AG10803 (cell line): ENCODE measurements at regions not wholly inside any gene's neighbourhood (a gene's known extent, or its start where the extent isn't known, plus 50 kb on each side); places are given as distances from the start of the nearest gene placed in this dataset.
A peak's percentile ranks its signal among the peaks of the same experiment; 100 is the strongest.

Experiments
- DNase-seq: peaks from one replicate; pipeline ENCODE4 v3.0.0; 2010; ENCODE audit warnings: low read depth
- H3K4me3 ChIP-seq: 2 replicates; pipeline ENCODE4 v1.5.1; 2011; ENCODE audit warnings: mild to moderate bottlenecking, low read length, control low read depth
- TF ChIP-seq, protein P1 (sequence below): conservative IDR thresholded peaks from 2 replicates; pipeline ENCODE4 v1.5.1; 2011; ENCODE audit warnings: mild to moderate bottlenecking, low read length, control low read depth, inconsistent platforms

DNA sequence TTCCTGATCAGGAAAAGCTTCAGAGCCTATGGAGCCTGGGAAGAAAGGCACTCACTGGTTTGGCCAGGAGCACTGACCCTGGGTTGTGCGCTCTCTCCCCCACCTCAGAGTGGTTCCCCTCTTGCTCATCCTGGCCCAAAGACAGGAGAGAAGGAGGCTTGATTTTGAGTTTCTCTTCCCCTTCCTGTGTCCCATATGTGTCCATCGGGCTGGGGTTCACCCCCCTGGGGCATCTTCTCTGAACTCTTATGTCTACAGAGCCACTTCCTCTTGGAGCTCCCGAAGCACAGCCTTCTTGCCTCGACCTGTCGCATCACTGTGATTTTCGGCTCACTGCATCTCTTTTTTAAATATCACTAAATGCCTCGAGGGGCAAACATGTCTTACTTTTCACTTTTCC lies 692.3 kb downstream of the RNF144A start:
- TF ChIP-seq, protein P1, sequence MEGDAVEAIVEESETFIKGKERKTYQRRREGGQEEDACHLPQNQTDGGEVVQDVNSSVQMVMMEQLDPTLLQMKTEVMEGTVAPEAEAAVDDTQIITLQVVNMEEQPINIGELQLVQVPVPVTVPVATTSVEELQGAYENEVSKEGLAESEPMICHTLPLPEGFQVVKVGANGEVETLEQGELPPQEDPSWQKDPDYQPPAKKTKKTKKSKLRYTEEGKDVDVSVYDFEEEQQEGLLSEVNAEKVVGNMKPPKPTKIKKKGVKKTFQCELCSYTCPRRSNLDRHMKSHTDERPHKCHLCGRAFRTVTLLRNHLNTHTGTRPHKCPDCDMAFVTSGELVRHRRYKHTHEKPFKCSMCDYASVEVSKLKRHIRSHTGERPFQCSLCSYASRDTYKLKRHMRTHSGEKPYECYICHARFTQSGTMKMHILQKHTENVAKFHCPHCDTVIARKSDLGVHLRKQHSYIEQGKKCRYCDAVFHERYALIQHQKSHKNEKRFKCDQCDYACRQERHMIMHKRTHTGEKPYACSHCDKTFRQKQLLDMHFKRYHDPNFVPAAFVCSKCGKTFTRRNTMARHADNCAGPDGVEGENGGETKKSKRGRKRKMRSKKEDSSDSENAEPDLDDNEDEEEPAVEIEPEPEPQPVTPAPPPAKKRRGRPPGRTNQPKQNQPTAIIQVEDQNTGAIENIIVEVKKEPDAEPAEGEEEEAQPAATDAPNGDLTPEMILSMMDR = no peak
- H3K4me3 ChIP-seq = no peak overlapping the region
- DNase-seq = no peak

DNA sequence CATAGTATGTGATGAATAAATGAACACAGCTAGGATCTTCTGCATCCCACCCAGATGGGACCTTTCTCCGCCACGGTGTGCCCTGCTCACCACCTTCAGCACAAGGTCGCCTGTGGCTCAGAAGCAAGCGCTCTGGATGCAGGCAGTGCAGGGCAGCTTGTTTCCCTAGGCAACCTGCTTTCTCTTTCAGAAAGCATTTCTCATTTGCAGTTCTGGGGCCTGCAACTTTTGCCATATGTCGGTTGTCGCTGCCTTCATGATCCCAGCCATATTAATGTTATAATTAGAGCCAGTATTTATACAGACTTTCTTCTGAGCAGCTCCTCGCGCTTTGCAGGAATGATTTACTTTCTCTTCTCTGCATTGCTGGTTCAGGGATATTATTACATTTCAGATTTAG lies 692.8 kb downstream of the RNF144A start:
- no peak for DNase-seq
- TF ChIP-seq, protein P1 = no peak
- no peak overlapping the region for H3K4me3 ChIP-seq

DNA sequence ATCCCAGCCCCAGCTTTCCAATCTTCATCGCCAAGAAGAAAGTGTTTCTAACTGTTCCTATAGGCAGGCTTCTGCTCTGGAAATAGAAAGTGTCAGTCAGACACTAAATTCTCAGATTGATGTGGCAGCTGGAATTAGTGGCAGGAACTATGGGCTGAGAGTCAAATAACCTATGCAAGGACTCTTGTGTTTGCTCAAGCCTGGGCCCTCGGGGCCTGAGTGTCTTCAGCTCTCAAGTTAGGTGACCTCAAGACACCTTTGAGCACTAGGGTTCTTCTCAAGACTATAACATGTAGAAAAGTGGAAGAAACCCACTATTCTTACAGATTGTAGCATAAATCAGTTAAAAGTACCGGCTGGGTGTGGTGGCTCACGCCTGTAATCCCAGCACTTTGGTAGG lies 694.5 kb downstream of the RNF144A start:
- DNase-seq = no peak
- TF ChIP-seq, protein P1 = no peak
- no peak overlapping the region for H3K4me3 ChIP-seq

DNA sequence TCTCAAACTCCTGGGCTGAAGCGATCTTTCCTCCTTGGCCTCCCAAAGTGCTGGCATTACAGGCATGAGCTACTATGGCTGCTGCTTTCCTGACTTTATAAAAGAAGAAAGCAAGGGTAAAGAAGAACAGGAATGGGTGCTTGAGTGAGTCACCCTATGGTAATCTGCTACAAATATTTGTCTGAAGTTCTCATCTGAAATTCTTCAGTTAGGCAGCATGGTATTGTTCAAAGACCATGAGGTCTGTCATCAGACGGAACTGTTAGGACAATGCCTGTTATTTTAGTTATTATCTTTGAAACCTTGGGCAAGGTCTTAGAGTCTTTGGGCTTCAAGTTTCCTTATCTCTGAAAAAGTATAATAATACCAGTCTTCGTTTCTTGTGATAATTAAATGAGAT lies 695.8 kb downstream of the RNF144A start:
- TF ChIP-seq, protein P1 = no peak
- no peak overlapping the region for H3K4me3 ChIP-seq
- peak; percentile 41 for DNase-seq

DNA sequence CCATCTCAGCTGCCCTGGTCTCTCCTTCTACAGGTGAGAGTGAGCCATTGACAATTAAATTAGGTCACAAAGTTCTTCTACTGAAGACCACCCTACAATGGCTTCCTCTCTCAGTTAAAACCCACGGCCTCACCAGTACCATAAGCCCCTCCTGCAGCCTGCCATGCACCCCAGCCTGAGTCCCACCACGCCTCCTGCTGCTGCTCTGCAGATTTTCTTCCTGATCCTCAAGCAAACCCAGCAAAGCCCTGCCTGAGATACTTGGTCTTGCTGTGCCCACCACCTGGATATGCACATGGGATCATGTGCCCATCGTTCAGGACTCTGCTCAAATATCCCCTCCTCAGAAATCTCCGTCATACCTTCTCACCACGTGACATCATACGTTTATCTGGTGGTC lies 696.6 kb downstream of the RNF144A start:
- H3K4me3 ChIP-seq = no peak overlapping the region
- no peak for DNase-seq
- TF ChIP-seq, protein P1 = no peak

DNA sequence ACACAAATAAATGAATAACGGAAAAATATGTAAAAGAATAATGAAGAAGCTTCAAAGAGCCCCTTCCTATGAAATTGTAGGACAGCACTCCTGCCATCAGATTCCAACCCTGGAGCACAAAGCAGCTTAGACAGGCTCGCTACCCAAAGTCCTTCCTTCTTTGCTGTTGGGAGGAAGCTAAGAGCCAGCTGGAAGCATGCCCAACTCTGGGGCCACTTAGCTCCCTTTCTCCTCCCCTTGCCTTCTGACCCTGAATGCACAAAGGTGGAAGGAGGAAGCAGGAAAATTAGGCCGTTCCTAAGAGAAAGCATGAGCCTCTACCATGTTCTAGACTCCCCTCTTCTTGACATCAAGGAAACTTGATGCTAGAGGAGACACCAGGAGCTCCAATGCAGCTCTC lies 700.8 kb downstream of the RNF144A start:
- no peak for DNase-seq
- TF ChIP-seq, protein P1 = no peak
- H3K4me3 ChIP-seq = no peak overlapping the region

DNA sequence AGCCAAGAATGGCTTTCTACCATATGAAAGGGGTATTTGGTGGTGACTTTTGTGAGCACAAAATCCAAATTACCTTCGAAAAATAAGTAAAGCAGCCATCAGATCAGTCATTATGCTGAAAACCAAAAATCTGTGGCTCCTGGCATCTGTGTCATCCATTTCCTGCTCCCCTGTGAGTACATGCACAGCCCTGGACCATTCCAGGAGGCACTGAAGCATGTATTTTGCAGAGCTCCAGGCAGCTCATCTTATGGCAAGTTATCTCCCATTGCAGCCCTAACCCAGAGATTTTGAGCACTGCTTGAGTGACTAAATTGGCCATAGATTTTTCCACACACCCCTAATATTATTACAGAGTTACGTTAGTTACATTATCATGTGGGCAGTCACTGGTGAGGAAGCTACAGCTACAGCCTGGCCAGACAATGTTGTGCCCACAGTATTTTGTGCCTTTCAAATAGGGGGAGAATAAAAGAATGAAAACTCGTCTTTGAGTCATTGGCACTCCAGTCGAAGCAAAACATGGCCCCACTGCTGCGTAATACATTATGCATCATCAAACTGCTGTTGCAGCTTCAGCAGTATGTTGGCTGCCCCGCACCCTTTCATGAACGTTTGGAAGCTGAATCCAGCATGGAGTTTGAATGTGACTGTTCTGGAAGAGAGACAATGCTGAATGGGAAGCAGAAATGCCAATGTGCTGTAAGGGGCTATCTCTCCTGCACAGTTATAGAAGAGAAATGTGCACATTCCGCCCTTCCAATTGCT lies 702.2 kb downstream of the RNF144A start:
- DNase-seq = no peak
- TF ChIP-seq, protein P1 = no peak
- no peak overlapping the region for H3K4me3 ChIP-seq
